Calu3 (cell line): ENCODE measurements at regions not wholly inside any gene's neighbourhood (a gene's known extent, or its start where the extent isn't known, plus 50 kb on each side); places are given as distances from the start of the nearest gene placed in this dataset.

Experiments
- BruUV-seq: library from RNA; stranded (reverse); fragments of 400-500 nt; replicated peaks from 2 replicates; lab custom pipeline; 2021; lab: Mats Ljungman, UMichigan
- CTCF ChIA-PET: fragments of 300-600 bp; sonication (Branson Sonifier 250); formaldehyde crosslinking; loops from one replicate; lab custom pipeline; 2022; ENCODE audit warnings: antibody characterized with exemption; lab: Charles Lee
- DNase-seq: peaks from one replicate; pipeline ENCODE4 v3.0.0; 2022
- H3K27ac Mint-ChIP-seq: one replicate; pipeline ENCODE4 v1.8.0; 2022; ENCODE audit warnings: mixed read lengths; ENCODE audit not compliant: unreplicated experiment
- H3K27me3 Mint-ChIP-seq: one replicate; pipeline ENCODE4 v1.8.0; 2022; ENCODE audit warnings: mixed read lengths; ENCODE audit not compliant: unreplicated experiment
- H3K36me3 Mint-ChIP-seq: one replicate; pipeline ENCODE4 v1.8.0; 2022; ENCODE audit warnings: mild to moderate bottlenecking, moderate library complexity, mixed read lengths; ENCODE audit not compliant: insufficient read depth, unreplicated experiment
- H3K4me1 Mint-ChIP-seq: one replicate; pipeline ENCODE4 v1.8.0; 2022; ENCODE audit warnings: mild to moderate bottlenecking, low read depth, mixed read lengths; ENCODE audit not compliant: unreplicated experiment
- H3K4me3 Mint-ChIP-seq: one replicate; pipeline ENCODE4 v1.8.0; 2022; ENCODE audit warnings: mild to moderate bottlenecking, low read depth, moderate library complexity, mixed read lengths; ENCODE audit not compliant: unreplicated experiment
- H3K9me3 Mint-ChIP-seq: one replicate; pipeline ENCODE4 v1.8.0; 2022; ENCODE audit warnings: low read depth, mixed read lengths; ENCODE audit not compliant: unreplicated experiment
- CTCF ChIP-seq: fragments of 200-600 bp; IDR thresholded peaks from one replicate; pipeline ENCODE4 v1.8.0; 2022; ENCODE audit warnings: antibody characterized with exemption; ENCODE audit not compliant: unreplicated experiment
- intact Hi-C: fragments of 100-400 bp; cut with micrococcal nuclease; formaldehyde crosslinking; loops from one replicate; pipeline ENCODE4 v1.10.0; 2022; ENCODE audit not compliant: unreplicated experiment

DNA sequence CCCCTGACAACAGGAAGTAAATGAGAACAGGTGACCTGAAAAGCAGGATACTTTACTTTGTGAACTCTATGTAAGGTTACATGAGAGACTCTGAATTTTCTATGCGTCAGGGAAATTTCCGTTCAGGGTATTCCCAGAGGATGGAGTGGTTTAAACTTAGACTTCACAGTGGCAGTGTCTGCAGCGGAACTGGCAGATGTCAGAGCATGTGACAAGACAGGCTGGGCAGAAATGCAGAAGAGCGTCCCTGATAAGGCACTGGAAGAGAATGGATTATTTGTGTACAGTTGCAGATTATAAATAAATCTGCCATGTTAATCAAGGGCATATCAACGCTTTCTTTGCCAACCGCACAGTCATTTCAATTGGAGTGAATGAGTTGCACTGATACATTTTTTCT, 598.4 kb upstream of the ZNF717 start:
- Mint-ChIP-seq H3K9me3 (peaks cover 5% of the 10 kb centered on the region), H3K4me3 (no peak overlapping the region), H3K27me3 (no peaks in the 10 kb centered on the region), H3K36me3 (no peaks in the 10 kb centered on the region), H3K27ac (no peak overlapping the region), H3K4me1 (no peaks in the 10 kb centered on the region)
- CTCF ChIA-PET, result no interaction called here
- no TSS peak for BruUV-seq
- no peak for TF ChIP-seq CTCF
- intact Hi-C loops, result no loop called here
- DNase-seq, result no peak

DNA sequence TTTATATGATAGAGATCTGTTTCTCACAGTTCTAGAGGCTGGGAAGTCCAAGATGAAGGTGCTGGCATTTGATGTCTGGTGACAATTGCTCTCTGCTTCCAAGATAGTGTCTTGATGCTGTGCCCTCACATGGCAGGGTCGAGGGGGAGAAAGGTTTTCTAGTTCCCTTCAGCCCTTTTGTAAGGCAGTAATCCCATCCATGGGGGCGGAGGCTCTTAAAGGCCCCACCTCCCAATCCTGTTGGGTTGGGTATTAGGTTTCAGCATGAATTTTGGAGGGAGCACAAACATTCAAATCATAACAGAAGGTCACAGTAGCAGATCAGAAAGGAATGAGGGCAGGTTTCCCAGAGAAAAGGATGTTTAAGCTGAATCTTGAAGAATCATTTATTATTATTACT, 601.7 kb upstream of the ZNF717 start:
- TF ChIP-seq CTCF, result no peak
- H3K4me3 Mint-ChIP-seq, result no peak overlapping the region
- no TSS peak for BruUV-seq
- intact Hi-C loops, result no loop called here
- no peak overlapping the region for H3K27ac Mint-ChIP-seq
- peaks cover 7% of the 10 kb centered on the region for H3K9me3 Mint-ChIP-seq
- H3K36me3 Mint-ChIP-seq, result no peaks in the 10 kb centered on the region
- no peak for DNase-seq
- CTCF ChIA-PET, result no interaction called here
- H3K4me1 Mint-ChIP-seq, result no peaks in the 10 kb centered on the region
- no peaks in the 10 kb centered on the region for H3K27me3 Mint-ChIP-seq

DNA sequence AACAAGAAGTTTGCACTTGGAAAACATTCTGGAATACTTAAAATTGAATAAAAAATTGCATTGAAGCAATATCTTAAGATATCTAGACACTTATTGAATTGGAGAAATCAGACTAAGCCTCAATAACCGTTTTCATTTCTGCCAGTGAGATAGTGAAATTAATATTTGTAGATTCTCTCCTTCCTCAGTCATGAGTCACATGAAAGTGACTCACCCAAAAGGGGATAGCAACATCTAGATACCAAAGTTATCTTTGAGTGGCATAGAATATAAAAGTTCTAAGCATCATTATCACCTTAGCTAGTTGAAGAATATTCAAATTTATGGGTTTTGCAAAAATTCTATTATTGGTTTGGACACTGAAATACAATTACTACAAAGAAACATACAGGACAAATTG, 614.8 kb upstream of the ZNF717 start:
- intact Hi-C loops, result no loop called here
- no peak for TF ChIP-seq CTCF
- BruUV-seq, result no TSS peak
- Mint-ChIP-seq H3K36me3 (no peaks in the 10 kb centered on the region), H3K4me3 (no peak overlapping the region), H3K9me3 (peaks cover 11% of the 10 kb centered on the region), H3K27ac (no peak overlapping the region), H3K27me3 (no peaks in the 10 kb centered on the region), H3K4me1 (no peaks in the 10 kb centered on the region)
- DNase-seq, result no peak
- CTCF ChIA-PET, result no interaction called here

DNA sequence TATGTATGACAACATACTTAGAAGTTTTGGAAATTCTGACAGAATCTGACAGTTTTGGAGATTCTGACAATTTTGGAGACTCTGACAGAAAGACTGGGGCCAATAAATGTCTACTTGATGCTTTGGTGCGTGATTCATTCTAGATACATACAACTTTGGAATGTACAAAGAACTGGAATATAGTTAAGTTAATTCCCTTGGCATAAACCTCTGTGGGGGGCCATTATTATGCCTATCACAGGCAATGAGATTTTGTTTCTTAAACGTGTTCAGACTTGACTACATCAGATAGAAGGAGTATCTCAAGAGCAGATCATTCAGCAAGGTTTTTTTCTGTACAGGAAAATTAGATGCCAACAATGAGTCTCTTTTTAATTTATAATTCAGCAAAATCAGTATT, 617.6 kb upstream of the ZNF717 start:
- Mint-ChIP-seq H3K36me3 (no peaks in the 10 kb centered on the region), H3K4me1 (no peaks in the 10 kb centered on the region), H3K27ac (no peak overlapping the region), H3K4me3 (no peak overlapping the region), H3K9me3 (peaks cover 17% of the 10 kb centered on the region), H3K27me3 (no peaks in the 10 kb centered on the region)
- TF ChIP-seq CTCF, result no peak
- intact Hi-C loops, result no loop called here
- no TSS peak for BruUV-seq
- DNase-seq, result no peak
- CTCF ChIA-PET, result no interaction called here
